PC-9 (cell line): ENCODE measurements at regions not wholly inside any gene's neighbourhood (a gene's known extent, or its start where the extent isn't known, plus 50 kb on each side); places are given as distances from the start of the nearest gene placed in this dataset.

Experiments used
- BruUV-seq: library from RNA; stranded (reverse); fragments of 400-500 nt; replicated peaks from 2 replicates; lab custom pipeline; 2021; lab: Mats Ljungman, UMichigan
- CTCF ChIA-PET: fragments of 300-600 bp; sonication (Branson Sonifier 250); formaldehyde crosslinking; loops from one replicate; lab custom pipeline; 2022; ENCODE audit warnings: antibody characterized with exemption; lab: Charles Lee
- POLR2A ChIA-PET: fragments of 300-600 bp; sonication (Branson Sonifier 250); formaldehyde crosslinking; loops from one replicate; lab custom pipeline; 2022; ENCODE audit warnings: antibody characterized with exemption; ENCODE audit not compliant: unreplicated experiment; lab: Charles Lee
- DNase-seq, 2 experiments: peaks; one replicate each; pipeline versions ENCODE4 v3.0.0 to v3.0.0-alpha.2; 2015 to 2022; ENCODE audit warnings: mixed read lengths in 1 of 2
- H2AFZ ChIP-seq: fragments of 200-600 bp; sonication (generic); 2 replicates; pipeline ENCODE4 v1.8.1; 2017; ENCODE audit warnings: antibody characterized with exemption
- H3F3A ChIP-seq: fragments of 200-600 bp; sonication (generic); 2 replicates; pipeline ENCODE4 v1.8.1; 2017; ENCODE audit warnings: antibody characterized with exemption, mild to moderate bottlenecking, low read depth; ENCODE audit not compliant: insufficient read depth
- H3K27ac ChIP-seq: fragments of 200-600 bp; sonication (generic); 2 replicates; pipeline ENCODE4 v1.6.1; 2016; ENCODE audit warnings: mixed run types
- H3K27me3 ChIP-seq: fragments of 200-600 bp; sonication (generic); 2 replicates; pipeline ENCODE4 v1.6.1; 2016; ENCODE audit warnings: low read depth, mixed run types; ENCODE audit not compliant: insufficient read depth
- H3K36me3 ChIP-seq: fragments of 200-600 bp; sonication (generic); 2 replicates; pipeline ENCODE4 v1.6.1; 2016; ENCODE audit warnings: low read depth, mixed run types
- H3K4me1 ChIP-seq: fragments of 200-600 bp; sonication (generic); replicated peaks from 2 replicates; pipeline ENCODE4 v1.6.1; 2016; ENCODE audit warnings: mixed run types; ENCODE audit not compliant: insufficient read depth
- H3K4me2 ChIP-seq: fragments of 200-600 bp; sonication (generic); 2 replicates; pipeline ENCODE4 v1.6.1; 2017; ENCODE audit warnings: mixed run types
- H3K4me3 ChIP-seq: fragments of 200-600 bp; sonication (generic); 2 replicates; pipeline ENCODE4 v1.6.1; 2016; ENCODE audit warnings: mixed run types
- H3K79me2 ChIP-seq: fragments of 200-600 bp; sonication (generic); 2 replicates; pipeline ENCODE4 v1.6.1; 2017; ENCODE audit warnings: low read depth, mixed run types
- H3K9me2 ChIP-seq: fragments of 200-600 bp; sonication (generic); 2 replicates; pipeline ENCODE4 v1.8.1; 2017; ENCODE audit warnings: mild to moderate bottlenecking; ENCODE audit not compliant: insufficient read depth
- H3K9me3 ChIP-seq: fragments of 200-600 bp; sonication (generic); 2 replicates; pipeline ENCODE4 v1.8.1; 2016; ENCODE audit warnings: low read depth; ENCODE audit not compliant: insufficient read depth
- H4K20me1 ChIP-seq: fragments of 200-600 bp; sonication (generic); 2 replicates; pipeline ENCODE4 v1.8.1; 2017; ENCODE audit not compliant: insufficient read depth
- CTCF ChIP-seq: fragments of 200-600 bp; sonication (generic); conservative IDR thresholded peaks from 2 replicates; pipeline ENCODE4 v1.6.1; 2017; ENCODE audit warnings: mixed run types, antibody characterized with exemption, mild to moderate bottlenecking, moderate library complexity
- EZH2 ChIP-seq: fragments of 200-600 bp; sonication (generic); IDR thresholded peaks from 2 replicates; pipeline ENCODE4 v1.8.0; 2017; ENCODE audit warnings: antibody characterized with exemption, low read depth
- intact Hi-C: fragments of 100-400 bp; cut with micrococcal nuclease; formaldehyde crosslinking; loops from one replicate; pipeline ENCODE4 v1.10.0; 2022; ENCODE audit not compliant: unreplicated experiment

- TF ChIP-seq EZH2 (no peak), CTCF (no peak)
- H2AFZ ChIP-seq = no peak overlapping the region
- H3K9me3 ChIP-seq = no peaks in the 10 kb centered on the region
- no peaks in the 10 kb centered on the region for H3K79me2 ChIP-seq
- H3K27me3 ChIP-seq = no peaks in the 10 kb centered on the region
- ChIA-PET POLR2A (no interaction called here), CTCF (no interaction called here)
- no TSS peak for BruUV-seq
- no peak for DNase-seq
- H4K20me1 ChIP-seq = no peaks in the 10 kb centered on the region
- no peaks in the 10 kb centered on the region for H3F3A ChIP-seq
- H3K4me1 ChIP-seq = no peaks in the 10 kb centered on the region
- H3K27ac ChIP-seq = no peak overlapping the region
- no peak overlapping the region for H3K4me3 ChIP-seq
- H3K9me2 ChIP-seq = no peaks in the 10 kb centered on the region
- intact Hi-C loops = no loop called here
- H3K36me3 ChIP-seq = no peaks in the 10 kb centered on the region
- H3K4me2 ChIP-seq = no peak overlapping the region
Measured at GRCh38 chr10:132130286-132131265, 56.2 kb upstream of the DPYSL4 start.

GRCh38 chr10:132131581-132132420, 54.9 kb upstream of the DPYSL4 start:
- CTCF ChIA-PET = no interaction called here
- POLR2A ChIA-PET = no interaction called here
- H2AFZ ChIP-seq = no peak overlapping the region
- H4K20me1 ChIP-seq = no peaks in the 10 kb centered on the region
- no peaks in the 10 kb centered on the region for H3K36me3 ChIP-seq
- no peak overlapping the region for H3K27ac ChIP-seq
- intact Hi-C loops = no loop called here
- no peaks in the 10 kb centered on the region for H3K27me3 ChIP-seq
- no peaks in the 10 kb centered on the region for H3K9me2 ChIP-seq
- no peak for TF ChIP-seq CTCF
- no peak for TF ChIP-seq EZH2
- no peak overlapping the region for H3K4me3 ChIP-seq
- H3K4me1 ChIP-seq = no peaks in the 10 kb centered on the region
- no peak for DNase-seq
- BruUV-seq = no TSS peak
- no peaks in the 10 kb centered on the region for H3F3A ChIP-seq
- H3K4me2 ChIP-seq = no peak overlapping the region
- no peaks in the 10 kb centered on the region for H3K79me2 ChIP-seq
- no peaks in the 10 kb centered on the region for H3K9me3 ChIP-seq

- POLR2A ChIA-PET = no interaction called here
- intact Hi-C loops = no loop called here
- Histone ChIP-seq H3K36me3 (no peaks in the 10 kb centered on the region), H3K9me3 (no peaks in the 10 kb centered on the region), H3K79me2 (no peaks in the 10 kb centered on the region), H3K27me3 (no peaks in the 10 kb centered on the region), H3K9me2 (no peaks in the 10 kb centered on the region), H3F3A (no peaks in the 10 kb centered on the region), H3K4me3 (no peak overlapping the region), H4K20me1 (no peaks in the 10 kb centered on the region), H3K4me2 (no peak overlapping the region), H3K4me1 (no peaks in the 10 kb centered on the region), H3K27ac (no peak overlapping the region), H2AFZ (no peak overlapping the region)
- TF ChIP-seq EZH2 = no peak
- CTCF ChIA-PET = no interaction called here
- no TSS peak for BruUV-seq
- DNase-seq = no peak
Measured at GRCh38 chr10:132132421-132132841, 54.3 kb upstream of the DPYSL4 start.
